UCSD-AML1 (cell line): ENCODE measurements at regions not wholly inside any gene's neighbourhood (a gene's known extent, or its start where the extent isn't known, plus 50 kb on each side); places are given as distances from the start of the nearest gene placed in this dataset.

Experiments
- DNase-seq: peaks from one replicate; lab custom pipeline; 2025; ENCODE audit not compliant: unreplicated experiment; lab: John Stamatoyannopoulos, UW

GRCh38 chr10:128936392-128936791 lies 530.6 kb upstream of the MGMT start:
- no peak for DNase-seq

GRCh38 chr10:128938558-128938957 lies 528.5 kb upstream of the MGMT start:
- DNase-seq: no peak

DNA sequence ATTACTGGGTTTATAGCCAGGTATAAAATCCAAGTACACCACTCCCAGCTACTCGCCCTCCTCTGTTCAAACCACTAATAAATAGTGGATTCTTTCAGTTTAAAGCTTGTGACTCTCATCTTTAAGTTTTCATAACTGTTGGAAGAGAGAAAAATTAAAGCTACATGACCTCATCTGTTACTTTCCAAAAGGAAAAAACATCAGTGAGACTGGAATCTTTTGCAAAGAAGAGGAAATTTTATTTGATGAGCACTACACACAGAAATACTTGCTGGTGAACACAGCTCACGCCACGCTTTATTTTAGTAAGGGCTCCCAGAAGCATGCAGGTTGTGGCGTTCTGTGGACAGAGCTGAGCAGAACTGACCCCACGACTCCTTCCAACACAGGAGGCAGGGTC lies 527.0 kb upstream of the MGMT start:
- no peak for DNase-seq

DNA sequence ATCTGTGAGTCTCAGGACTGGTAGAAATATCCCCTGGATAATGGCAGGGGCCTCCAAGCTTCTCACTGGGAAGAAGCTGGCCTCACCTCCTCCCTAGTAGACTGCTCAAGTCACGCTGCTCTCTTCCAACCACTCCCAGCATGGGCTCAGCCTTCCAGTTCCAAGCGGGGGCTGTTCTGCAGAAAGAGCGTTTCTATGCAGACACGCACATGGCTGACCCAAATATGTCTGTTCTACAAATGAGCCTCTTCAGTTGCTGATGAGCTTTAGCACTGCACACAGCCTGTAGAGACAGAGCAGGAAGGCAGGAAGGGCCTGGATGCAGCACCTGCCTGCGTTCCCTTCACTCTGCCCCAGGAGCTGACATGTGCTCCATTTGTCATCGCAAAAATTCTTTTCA lies 523.9 kb upstream of the MGMT start:
- no peak for DNase-seq

DNA sequence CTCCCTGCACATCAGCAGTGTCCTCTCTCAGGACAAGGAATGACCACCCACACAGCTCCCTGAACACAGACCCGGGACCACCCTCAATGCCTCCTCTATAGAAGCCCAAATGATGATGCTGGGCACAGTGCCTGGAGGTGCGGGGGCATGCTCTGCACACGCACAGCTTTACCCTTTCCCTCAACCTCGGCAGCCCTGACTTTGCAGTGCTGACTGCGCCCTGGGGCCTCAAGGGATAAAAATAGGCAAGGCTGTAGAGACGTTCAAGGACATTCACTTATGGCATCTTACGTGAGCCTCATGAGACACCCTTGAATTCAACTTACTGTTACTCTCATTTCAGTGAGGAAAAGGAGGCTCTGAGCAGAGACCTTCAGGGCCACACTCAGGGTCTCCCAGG lies 521.6 kb upstream of the MGMT start:
- no peak for DNase-seq

DNA sequence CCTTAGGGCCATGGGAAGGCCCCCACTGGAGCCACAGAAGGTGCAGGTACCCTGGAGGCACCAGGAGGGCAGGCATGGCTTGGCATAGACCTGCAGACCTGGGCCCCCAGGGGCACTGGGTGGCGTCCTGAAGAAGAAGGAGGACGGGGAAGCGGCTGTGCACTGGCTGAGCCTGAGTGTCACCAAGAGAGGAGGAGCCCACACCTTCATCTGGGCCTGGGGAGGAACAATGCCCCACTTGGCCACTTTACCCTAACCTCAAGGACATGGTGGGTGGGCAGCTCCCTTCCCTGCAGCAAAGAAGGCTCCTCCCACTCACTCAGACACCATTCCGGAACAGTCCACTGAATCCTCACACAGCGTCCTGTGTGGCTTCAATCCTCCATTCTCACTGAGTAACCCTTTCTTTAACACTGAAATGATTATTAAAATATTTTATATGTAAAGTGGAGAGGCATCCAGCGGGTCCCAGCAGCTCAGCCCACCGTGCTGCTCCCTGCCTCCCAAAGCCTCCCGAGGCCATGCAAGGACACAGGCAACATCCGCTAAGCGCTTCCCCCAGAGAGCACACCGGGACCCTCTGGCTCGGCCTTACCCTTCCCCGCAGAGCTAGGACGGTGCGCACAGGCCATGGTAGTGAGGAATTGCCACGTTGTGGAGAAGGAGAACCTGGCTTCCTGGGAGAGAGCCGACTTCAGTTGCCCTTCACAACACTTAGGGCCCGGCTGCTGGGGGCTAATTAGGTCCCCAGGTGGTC lies 516.7 kb upstream of the MGMT start:
- DNase-seq: no peak

- DNase-seq: no peak
Measured at GRCh38 chr10:128950916-128951275, 516.1 kb upstream of the MGMT start.

GRCh38 chr10:128952856-128953255 lies 514.2 kb upstream of the MGMT start:
- no peak for DNase-seq

- DNase-seq: no peak
Measured at GRCh38 chr10:128956149-128956548, 510.9 kb upstream of the MGMT start.

- DNase-seq: no peak
Measured at GRCh38 chr10:128957221-128957620, 509.8 kb upstream of the MGMT start.

GRCh38 chr10:128958834-128959690 lies 508.0 kb upstream of the MGMT start:
- no peak for DNase-seq

DNA sequence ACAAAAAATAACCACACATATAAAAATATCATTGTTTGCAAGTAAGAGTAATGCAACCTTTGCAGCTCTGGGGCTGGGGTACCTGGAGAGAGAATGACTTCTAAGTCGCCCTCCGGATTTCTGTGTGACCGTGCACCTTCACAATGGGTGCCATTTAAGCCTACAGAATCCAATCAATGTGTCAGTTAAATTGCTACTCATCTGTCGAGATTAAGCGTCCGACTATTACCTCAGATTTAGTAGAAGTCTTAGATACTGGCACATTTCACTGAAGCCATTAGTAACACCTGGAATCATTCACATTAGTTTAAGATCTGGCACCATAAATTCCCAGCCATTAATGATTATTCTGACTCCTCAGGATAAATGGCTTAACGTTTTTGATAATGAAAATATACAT lies 507.3 kb upstream of the MGMT start:
- no peak for DNase-seq

GRCh38 chr10:128960517-128960916 lies 506.5 kb upstream of the MGMT start:
- DNase-seq: no peak

DNA sequence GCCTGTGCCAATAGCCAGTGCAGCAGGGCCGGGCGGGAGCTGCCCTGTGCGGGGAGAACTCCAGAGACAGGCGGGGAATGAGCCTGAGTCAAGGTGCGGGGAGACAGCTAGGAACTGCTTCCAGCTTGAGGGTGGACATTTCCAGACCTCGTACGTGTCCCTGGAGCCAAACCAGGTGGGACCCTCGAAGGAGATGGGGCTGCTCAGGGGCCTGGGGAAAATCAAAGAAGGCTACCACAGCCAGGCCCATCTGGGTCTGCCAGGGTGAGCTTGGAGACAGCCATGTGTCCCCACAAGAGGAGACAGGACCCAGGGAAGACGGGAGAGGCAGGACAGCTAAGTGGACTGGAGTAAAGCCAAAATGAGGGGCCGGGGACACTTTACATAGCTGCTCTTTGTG lies 504.9 kb upstream of the MGMT start:
- DNase-seq: no peak

- no peak for DNase-seq
Measured at GRCh38 chr10:128963211-128964099, 503.6 kb upstream of the MGMT start.

- no peak for DNase-seq
Measured at GRCh38 chr10:128964100-128964403, 503.0 kb upstream of the MGMT start.

DNA sequence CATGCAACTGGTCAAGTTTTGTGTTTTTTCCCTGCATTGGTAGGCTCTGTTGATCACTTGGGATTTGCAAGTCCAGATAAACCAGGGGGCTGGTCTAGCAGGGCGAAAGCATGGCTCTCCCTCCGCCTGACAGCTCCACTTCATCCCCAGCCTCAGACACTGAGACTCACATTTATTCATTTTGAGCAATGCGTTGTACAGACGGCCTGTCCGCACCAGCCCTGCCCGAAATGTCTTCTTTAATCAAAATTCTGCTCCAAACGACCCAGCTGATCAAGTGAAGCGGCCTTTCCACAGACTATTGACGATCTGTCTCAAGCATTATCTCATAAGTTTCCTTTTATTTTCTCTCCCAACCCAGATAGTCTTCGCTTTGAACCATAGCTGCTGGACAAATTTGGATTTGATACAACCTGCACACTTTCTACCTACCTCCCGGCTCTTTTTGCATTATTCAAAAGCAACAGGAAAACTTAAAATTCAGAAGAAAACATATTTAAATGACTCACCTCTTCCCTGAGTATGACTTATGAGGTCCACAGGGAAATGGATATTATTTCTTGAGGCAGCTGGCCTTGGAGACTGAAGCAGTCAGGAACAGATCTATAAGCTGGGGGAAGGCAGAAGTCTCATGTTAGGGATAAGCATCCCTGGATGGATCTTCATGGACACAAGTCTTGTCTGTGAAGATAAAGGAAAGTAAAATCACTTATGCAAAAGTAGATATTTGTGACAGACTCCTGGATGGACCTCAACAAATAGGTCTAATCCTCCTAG lies 498.9 kb upstream of the MGMT start:
- no peak for DNase-seq

DNA sequence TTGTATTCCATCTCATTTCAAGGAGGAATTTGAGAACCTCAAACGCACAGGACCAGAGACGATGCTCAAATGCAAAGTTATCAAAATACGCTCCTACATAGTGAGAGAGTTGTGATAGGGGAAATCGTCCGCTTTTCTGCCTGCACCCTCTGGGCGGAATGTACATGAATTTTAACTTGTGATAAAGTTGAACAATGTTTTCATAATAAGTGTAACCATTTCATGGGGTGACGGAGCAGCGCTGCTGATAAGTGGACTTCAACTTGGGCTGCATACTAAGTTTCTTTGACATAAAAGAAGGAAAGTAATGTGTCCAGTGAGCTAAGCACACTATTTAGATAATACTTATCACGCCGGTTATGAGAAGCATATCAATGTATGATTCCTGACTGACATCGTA lies 497.5 kb upstream of the MGMT start:
- DNase-seq: no peak

DNA sequence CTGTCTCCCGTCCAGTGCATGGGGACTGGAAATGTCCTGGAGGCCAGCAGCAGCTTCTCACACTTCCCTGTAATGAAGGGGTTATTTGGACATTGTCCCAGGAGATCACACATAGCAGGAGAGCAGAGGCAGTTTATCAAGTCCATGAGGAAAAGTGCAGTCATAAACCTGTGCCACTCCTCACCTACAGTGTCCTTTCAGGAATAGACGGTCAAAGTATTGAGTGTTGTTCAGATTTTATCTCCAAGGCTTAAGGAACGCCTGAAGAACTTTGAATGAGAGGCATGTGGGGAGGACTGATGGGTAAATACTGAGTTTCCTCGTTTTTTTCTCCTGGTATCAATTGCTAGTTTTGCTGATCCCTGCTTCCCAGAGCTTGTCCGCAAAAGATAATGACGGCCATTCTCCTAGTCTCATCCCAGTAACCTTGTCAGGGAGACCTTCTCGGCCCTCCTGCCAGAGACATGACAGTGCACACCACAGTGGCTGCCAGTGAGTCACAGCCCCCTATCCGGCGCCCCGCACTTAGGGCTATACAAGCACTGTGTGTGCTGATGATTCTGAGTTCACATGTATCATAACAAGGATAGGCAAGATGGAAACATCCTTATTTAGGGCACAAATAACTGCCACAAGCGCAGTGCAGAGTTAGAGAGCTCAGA lies 495.5 kb upstream of the MGMT start:
- DNase-seq: no peak

DNA sequence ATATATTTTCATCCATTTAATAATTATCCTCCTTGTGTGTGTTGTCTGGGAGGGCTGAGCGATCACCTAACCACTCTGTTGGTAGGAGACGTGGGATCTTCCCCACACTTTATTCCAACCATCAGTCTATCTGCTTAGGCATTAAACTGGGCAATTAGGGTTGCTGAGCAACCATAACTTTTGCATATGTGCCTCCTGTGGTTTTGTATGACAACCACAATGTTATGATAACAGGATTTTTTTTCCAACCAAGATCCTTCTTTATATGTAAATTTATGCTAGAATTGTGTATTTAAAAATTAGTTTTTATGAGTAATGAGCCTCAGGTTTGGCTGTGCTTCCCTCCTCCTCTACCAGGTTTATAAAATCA lies 495.0 kb upstream of the MGMT start:
- DNase-seq: no peak

DNA sequence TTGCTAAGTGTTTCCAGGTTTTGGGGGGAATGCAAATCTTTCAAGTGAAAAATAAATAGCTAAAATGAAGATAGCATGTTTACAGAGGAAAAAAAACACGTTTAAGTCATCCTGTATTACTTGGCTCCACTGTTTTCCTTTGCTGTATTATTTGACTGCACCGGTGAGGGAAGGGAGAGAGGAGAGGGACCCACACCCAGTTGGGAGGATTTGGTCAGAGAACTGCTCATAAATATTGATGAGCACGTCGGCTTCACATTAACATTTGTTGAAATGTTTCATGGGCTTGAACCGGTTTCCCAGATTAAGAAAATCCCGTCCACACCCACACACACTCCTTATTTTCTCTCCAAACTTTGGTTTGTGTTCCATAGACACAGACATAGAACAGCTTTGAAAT lies 493.8 kb upstream of the MGMT start:
- DNase-seq: no peak
